HG03520 (cell line): ENCODE measurements at regions not wholly inside any gene's neighbourhood (a gene's known extent, or its start where the extent isn't known, plus 50 kb on each side); places are given as distances from the start of the nearest gene placed in this dataset.

Experiments
- ATAC-seq: cut with Tn5 transposase; IDR thresholded peaks from one replicate; pipeline ENCODE4 v1.9.1; 2021; ENCODE audit warnings: mild to moderate bottlenecking, moderate library complexity; ENCODE audit not compliant: unreplicated experiment

DNA sequence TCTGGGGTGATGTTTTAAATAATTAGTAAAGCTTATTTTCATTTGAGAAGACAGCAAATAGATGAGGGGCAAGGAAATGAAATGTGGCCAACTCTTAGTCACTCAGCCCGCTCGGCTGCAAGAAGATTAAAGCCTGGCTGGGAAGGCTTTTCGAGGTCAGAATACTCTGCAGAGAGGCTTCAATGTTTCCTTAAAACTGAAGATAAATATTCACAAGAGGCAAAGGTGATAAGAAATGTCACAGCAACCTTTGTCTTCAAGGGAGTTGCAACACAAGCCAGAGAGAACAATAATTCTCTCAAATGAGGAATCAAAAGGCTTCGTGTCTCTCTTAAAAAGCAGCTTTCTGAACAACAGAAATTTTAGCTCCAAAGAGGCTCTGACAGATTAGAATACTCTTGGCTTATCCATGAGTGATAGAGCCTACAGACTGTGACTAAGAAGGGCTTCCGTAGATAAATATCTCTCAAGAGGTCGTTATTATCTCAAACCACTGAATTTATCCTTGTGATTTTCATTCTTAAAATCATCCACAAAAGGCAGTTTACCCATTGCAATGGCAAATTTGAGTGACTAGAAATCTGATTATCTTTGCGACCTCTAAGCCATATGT lies 92.5 kb downstream of the KLF6 start:
- ATAC-seq, result no peak

DNA sequence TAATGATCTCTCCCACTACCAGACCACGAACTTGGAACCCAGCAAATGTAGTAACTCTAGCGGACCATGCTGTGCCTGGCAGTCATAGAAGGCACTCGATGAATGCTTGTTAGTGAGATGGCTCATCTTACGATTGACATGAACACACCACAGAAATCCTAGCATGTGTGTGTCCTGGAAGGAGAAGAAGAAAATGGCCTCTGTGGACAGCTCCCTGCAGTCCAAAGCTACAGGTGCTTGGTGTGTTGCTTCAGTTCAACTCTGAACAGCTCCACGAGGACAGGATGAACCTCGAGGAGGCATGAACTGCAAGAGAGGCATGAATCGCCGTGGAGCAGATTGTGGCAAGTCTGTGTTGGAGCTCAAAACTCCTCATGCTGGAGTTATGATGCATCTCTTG lies 93.5 kb downstream of the KLF6 start:
- no peak for ATAC-seq

DNA sequence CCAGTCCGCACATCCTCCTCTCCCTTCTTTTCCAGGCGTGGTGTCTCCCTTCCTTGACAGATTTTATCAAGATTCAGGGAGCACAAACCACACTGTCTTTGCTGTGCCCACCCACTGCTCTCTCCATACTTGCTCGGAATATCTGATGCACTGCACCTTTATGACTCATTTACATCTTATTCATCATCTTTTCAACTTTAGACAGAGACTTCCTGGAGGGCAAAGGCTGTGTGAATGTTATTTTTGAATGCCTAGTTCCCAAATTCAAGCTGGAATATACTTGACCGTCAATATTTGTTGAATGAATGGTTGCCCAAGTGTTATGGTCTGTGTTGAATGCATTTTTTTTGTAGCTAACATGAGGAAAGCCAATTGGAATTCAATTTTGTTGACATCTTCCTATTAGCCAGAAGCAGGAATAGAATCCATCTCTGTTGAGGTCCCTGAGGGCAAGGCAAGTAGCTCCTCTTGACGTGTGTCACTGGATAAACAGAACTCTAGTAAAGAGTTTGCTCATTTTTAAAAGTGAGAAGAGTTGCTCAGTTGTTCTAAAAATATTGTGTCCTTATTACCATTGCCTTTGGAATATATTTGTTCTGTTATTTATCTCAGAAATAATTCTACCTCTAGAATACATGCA lies 95.0 kb downstream of the KLF6 start:
- no peak for ATAC-seq

DNA sequence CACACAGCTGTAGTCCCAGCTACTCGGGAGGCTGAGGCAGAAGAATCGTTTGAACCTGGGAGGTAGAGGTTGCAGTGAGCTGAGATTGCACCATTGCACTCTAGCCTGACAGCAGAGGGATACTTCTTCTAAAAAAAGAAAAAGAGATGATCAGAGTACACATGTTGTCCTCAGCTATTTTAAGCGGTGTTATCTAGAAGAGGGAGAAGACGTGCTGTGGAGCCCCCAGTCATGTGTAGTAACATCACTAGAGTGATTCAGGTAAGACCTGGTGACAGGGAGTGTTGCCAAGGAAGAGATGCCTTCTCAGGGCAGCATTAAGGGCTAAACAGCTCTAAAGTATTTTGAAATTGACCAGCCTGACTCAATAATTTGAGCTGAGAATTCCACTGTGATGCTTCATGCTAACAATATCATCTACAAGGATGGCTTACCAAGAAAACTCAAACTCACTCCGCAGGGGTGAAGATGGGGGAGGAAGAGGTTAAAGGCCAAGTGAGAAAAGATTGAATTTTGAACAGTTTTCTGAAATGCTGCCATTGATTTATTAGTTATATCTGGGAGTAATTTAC lies 97.4 kb downstream of the KLF6 start:
- no peak for ATAC-seq

DNA sequence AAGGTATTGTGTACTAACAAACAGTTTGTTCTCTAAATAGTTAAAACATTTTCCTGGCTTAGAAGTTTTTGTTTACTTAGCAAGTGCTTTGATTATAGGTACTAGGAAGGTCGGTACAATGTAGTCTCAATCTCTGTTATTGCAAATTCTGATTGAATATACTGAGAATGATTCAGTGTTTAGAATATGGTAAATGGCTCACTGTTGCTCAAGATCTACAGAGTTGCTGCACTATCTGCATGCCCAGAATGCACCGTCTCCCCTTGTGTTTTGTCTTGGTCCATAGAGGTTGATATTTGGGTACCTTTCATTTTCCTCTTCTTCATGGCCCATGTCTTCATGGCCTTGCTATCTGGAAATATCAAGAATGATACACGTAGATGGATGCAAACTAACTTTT lies 99.6 kb downstream of the KLF6 start:
- ATAC-seq, result no peak

DNA sequence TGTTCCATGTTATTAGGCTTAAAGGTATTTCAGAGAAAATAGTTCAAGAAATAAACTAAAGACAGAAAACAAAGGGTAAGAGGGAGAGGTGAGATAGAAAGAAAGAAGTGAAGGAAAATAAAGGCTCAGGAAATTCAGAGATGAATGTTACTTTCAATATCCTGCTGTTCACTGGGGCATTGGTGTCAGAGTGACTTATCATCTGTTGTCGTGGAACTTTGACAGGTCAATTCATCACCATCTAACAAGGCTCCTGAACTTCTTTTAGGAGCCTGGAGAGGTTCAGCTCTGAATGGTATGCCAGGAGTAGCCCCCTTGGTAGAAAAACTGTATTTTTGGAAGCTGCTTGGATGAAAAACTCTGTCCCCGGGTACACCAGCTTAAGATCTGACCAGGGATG lies 100.1 kb downstream of the KLF6 start:
- no peak for ATAC-seq

- ATAC-seq, result no peak
Observed at GRCh38 chr10:3683560-3683959, 101.4 kb downstream of the KLF6 start.

- ATAC-seq, result no peak
Observed at GRCh38 chr10:3682745-3683144, 102.3 kb downstream of the KLF6 start.

- ATAC-seq, result no peak
Observed at GRCh38 chr10:3681642-3682554, 103.1 kb downstream of the KLF6 start.

GRCh38 chr10:3679950-3680629 lies 104.9 kb downstream of the KLF6 start:
- no peak for ATAC-seq

- ATAC-seq, result no peak
Observed at GRCh38 chr10:3678629-3679227, 106.3 kb downstream of the KLF6 start.

DNA sequence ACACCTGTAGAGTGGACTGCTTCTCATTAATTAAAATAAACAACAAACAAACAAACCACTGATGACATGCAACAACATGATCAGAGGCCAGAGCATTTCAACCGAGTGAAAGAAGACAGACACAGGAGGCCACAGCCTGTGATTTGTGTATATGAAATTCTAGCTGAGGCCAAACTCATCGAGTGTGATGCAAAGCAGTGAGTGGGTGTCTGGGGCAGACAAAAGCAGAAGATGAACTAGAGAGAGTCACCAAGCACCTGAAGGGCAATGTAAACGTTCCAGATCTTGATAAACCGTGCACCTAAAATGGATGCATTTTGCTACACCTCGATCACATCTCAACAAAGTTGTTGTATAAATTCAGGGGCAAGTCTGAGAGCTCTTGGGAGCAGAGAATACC lies 108.4 kb downstream of the KLF6 start:
- ATAC-seq, result no peak

- no peak for ATAC-seq
Observed at GRCh38 chr10:3672220-3672619, 112.8 kb downstream of the KLF6 start.

DNA sequence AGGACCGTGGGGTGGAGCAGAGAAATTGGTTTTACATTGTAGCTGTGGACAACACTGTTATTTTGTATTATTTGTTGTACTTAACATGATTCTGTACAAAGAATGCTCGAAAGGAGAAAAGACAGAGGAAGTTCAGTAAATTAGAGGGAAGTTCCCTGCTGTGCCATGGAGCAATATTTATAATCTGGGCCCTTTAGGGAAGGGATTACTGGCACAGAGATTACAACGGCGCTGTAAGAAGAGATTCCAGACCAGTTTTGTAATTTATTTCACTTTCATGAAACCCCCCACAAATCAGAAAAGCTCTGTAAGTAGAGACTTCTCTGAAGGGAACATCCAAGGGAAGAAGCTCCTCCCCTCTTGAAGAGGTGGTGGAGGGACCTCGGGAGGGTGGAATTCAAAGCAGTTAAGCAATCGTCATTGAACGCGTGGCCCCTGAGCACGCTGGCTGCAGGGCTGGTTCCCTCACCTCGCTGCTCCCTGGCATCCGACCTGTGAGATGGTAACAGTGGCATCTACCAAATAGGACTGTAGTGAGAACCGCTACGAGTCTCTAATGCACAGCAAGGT lies 113.5 kb downstream of the KLF6 start:
- ATAC-seq, result no peak

GRCh38 chr10:3668966-3669330 lies 116.1 kb downstream of the KLF6 start:
- no peak for ATAC-seq

DNA sequence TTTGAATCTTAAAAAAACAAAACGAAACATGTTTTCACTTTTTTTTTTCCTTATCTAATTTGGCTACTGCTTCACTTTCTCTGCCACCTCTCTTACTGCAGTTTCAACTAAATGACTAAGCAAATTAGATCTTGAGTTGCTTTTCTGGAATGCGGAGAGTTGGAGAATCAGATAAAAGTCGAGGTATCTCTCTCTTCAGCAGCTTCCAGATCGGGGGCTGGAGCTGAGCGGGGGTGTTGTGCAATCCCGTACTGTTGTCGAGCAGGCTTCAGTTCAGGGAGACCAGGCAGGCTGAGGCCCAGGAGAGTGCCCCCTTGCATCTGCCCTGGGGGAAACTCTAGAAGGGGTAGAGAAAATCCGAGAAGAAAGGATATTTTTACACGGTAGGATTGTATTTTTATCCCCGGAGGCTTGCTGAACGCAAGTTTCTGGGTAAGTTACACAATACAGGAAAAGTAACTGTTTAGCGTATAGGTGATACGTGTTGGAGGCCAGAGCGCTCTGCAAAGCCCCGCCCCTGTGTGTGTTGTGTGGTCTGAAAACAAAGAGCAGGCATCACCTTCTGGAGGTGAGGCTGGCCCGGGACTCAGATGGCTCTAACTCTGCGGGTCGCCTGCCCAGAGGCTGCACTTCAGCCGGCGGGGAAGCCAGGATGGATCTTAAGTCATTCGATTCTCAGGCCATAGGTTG lies 116.6 kb downstream of the KLF6 start:
- ATAC-seq, result no peak

GRCh38 chr10:3666525-3667302 lies 118.3 kb downstream of the KLF6 start:
- ATAC-seq, result no peak

GRCh38 chr10:3665316-3665908 lies 119.6 kb downstream of the KLF6 start:
- no peak for ATAC-seq

DNA sequence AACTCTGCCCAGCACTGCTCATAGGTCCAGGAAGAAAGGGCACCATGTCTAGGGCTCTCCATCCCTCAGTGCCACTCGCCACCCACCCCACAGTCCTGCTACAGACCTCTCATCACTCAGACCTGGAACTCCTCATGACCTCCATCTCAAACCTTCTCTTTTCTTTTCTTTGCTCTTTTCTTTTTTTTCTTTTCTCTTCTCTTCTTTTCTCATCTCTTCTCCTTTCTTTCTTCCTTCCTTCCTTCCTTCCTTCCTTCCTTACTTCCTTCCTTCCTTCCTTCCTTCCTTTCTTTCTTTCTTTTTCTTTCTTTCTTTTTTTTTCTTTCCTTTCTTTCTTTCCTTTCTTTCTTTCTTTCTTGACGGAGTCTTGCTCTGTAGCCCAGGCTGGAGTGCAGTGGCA lies 122.2 kb downstream of the KLF6 start:
- ATAC-seq, result no peak
